ENCODE measurements at regions not wholly inside any gene's neighbourhood (a gene's known extent, or its start where the extent isn't known, plus 50 kb on each side); places are given as distances from the start of the nearest gene placed in this dataset.
"Not testable (repeated sequence)": the region's sequence is repeated elsewhere in the genome, so short reads cannot be mapped to it uniquely, and the experiment has no call there.

GRCh38 chr2:66189553-66189952, 245.4 kb upstream of the MEIS1 start:
- ATAC-seq (peak; percentile 66 to 82), DNase-seq (peak in 1 of 2 donors; percentile 13)
- intact Hi-C loops (cut with DNase I; ENCODE audit: low total_unique reads) (no loop called here), in situ Hi-C loops (cut with MboI; ENCODE audit: low sequenced_read_pairs in 4 of 4) (no loop called here)
- Histone ChIP-seq H3K27me3 (no peaks in the 10 kb centered on the region), H3K4me1 (no peaks in the 10 kb centered on the region), H3K9me3 (no peaks in the 10 kb centered on the region), H3K36me3 (no peaks in the 10 kb centered on the region), H3K27ac (no peak overlapping the region), H3K4me3 (no peak overlapping the region)
- TF ChIP-seq CTCF (IDR thresholded peaks at IDR 0.05 in 4 of 5, conservative IDR thresholded peaks at IDR 0.05 in 1 of 5) (no peak), POLR2A (IDR thresholded peaks at IDR 0.05) (no peak)

- no peak overlapping the region for H3K4me3 ChIP-seq
- no peaks in the 10 kb centered on the region for H3K4me1 ChIP-seq
- DNase-seq (no peak), ATAC-seq (no peak)
- in situ Hi-C loops (cut with MboI; ENCODE audit: low sequenced_read_pairs in 4 of 4) = no loop called here
- no peaks in the 10 kb centered on the region for H3K36me3 ChIP-seq
- no peak for TF ChIP-seq POLR2A (IDR thresholded peaks at IDR 0.05)
- no peak for TF ChIP-seq CTCF (IDR thresholded peaks at IDR 0.05 in 4 of 5, conservative IDR thresholded peaks at IDR 0.05 in 1 of 5)
- no peaks in the 10 kb centered on the region for H3K27me3 ChIP-seq
- H3K9me3 ChIP-seq = no peaks in the 10 kb centered on the region
- intact Hi-C loops (cut with DNase I; ENCODE audit: low total_unique reads) = no loop called here
- H3K27ac ChIP-seq = no peak overlapping the region
Observed at GRCh38 chr2:66186537-66186936, 248.4 kb upstream of the MEIS1 start.

- intact Hi-C loops (cut with DNase I; ENCODE audit: low total_unique reads) = no loop called here
- no peaks in the 10 kb centered on the region for H3K27me3 ChIP-seq
- no peak for TF ChIP-seq CTCF (IDR thresholded peaks at IDR 0.05 in 4 of 5, conservative IDR thresholded peaks at IDR 0.05 in 1 of 5)
- TF ChIP-seq POLR2A (IDR thresholded peaks at IDR 0.05) = no peak
- H3K36me3 ChIP-seq = no peaks in the 10 kb centered on the region
- ATAC-seq = no peak
- no peaks in the 10 kb centered on the region for H3K4me1 ChIP-seq
- no peak for DNase-seq
- H3K4me3 ChIP-seq = no peak overlapping the region
- no peak overlapping the region for H3K27ac ChIP-seq
- H3K9me3 ChIP-seq = no peaks in the 10 kb centered on the region
- in situ Hi-C loops (cut with MboI; ENCODE audit: low sequenced_read_pairs in 4 of 4) = no loop called here
Observed at GRCh38 chr2:66185497-66186054, 249.3 kb upstream of the MEIS1 start.

- intact Hi-C loops (cut with DNase I; ENCODE audit: low total_unique reads); H3K27ac ChIP-seq; H3K9me3 ChIP-seq; ATAC-seq; H3K4me3 ChIP-seq; in situ Hi-C loops (cut with MboI; ENCODE audit: low sequenced_read_pairs in 4 of 4); H3K4me1 ChIP-seq; H3K36me3 ChIP-seq; DNase-seq; H3K27me3 ChIP-seq: not testable (repeated sequence)
Observed at GRCh38 chr2:66177128-66177796, 257.7 kb upstream of the MEIS1 start.

GRCh38 chr2:66174491-66174890, 260.4 kb upstream of the MEIS1 start:
- H3K9me3 ChIP-seq = no peaks in the 10 kb centered on the region
- ATAC-seq = no peak
- intact Hi-C loops (cut with DNase I; ENCODE audit: low total_unique reads) = no loop called here
- in situ Hi-C loops (cut with MboI; ENCODE audit: low sequenced_read_pairs in 4 of 4) = no loop called here
- no peaks in the 10 kb centered on the region for H3K27me3 ChIP-seq
- no peak overlapping the region for H3K4me3 ChIP-seq
- H3K36me3 ChIP-seq = no peaks in the 10 kb centered on the region
- no peaks in the 10 kb centered on the region for H3K4me1 ChIP-seq
- TF ChIP-seq POLR2A (IDR thresholded peaks at IDR 0.05) = no peak
- no peak for TF ChIP-seq CTCF (IDR thresholded peaks at IDR 0.05 in 4 of 5, conservative IDR thresholded peaks at IDR 0.05 in 1 of 5)
- no peak for DNase-seq
- no peak overlapping the region for H3K27ac ChIP-seq
